ENCODE measurements at regions not wholly inside any gene's neighbourhood (a gene's known extent, or its start where the extent isn't known, plus 50 kb on each side); places are given as distances from the start of the nearest gene placed in this dataset.
"Not testable (repeated sequence)": the region's sequence is repeated elsewhere in the genome, so short reads cannot be mapped to it uniquely, and the experiment has no call there.

GRCh38 chr2:87409601-87410000 is 338.3 kb upstream of the PLGLB2 start:
- not testable (repeated sequence) for TF ChIP-seq EZH2phosphoT487, CTCF (IDR thresholded peaks at IDR 0.05; ENCODE audit: low read length)

All from MM.1S (cell line).